ENCODE measurements at regions not wholly inside any gene's neighbourhood (a gene's known extent, or its start where the extent isn't known, plus 50 kb on each side); places are given as distances from the start of the nearest gene placed in this dataset.

- H3K9me3 ChIP-seq (ENCODE audit: control insufficient read depth in 1 of 2, insufficient read depth in 1 of 2, low read depth in 1 of 2, low read length in 2 of 2): peaks cover 0 to 5% of the 10 kb centered on the region in 2 experiments; a peak in 1 of 4 replicates
- no peaks in the 10 kb centered on the region for H3K4me1 ChIP-seq (ENCODE audit: control insufficient read depth in 1 of 2, insufficient read depth in 2 of 2, low read length in 2 of 2)
- no peaks in the 10 kb centered on the region for H3K27me3 ChIP-seq (ENCODE audit: insufficient read depth, low read length)
- H3K4me3 ChIP-seq (replicated peaks in 1 of 2; ENCODE audit: low read depth in 1 of 2, low read length in 2 of 2): no peak overlapping the region
- no peak for TF ChIP-seq CBX3 (IDR thresholded peaks at IDR 0.05; ENCODE audit: low read depth)
- no peak for TF ChIP-seq POLR2A (IDR thresholded peaks at IDR 0.05; ENCODE audit: borderline replicate concordance, extremely low read depth, insufficient read depth, insufficient read length)
- TF ChIP-seq SIN3A (IDR thresholded peaks at IDR 0.05; ENCODE audit: low read depth): no peak
- no peak for TF ChIP-seq ZNF274 (IDR thresholded peaks at IDR 0.05; ENCODE audit: low read depth, low read length)
- no peak for TF ChIP-seq SP1 (IDR thresholded peaks at IDR 0.05; ENCODE audit: low read depth)
- TF ChIP-seq SRF (IDR thresholded peaks at IDR 0.05; ENCODE audit: low read depth): no peak
- no peak for TF ChIP-seq ZFX (IDR thresholded peaks at IDR 0.05)
- no peak for TF ChIP-seq ATF3 (IDR thresholded peaks at IDR 0.05)
- no peak for TF ChIP-seq EGR1 (IDR thresholded peaks at IDR 0.05; ENCODE audit: low read depth)
- no peak for TF ChIP-seq POLR2AphosphoS5 (IDR thresholded peaks at IDR 0.05; ENCODE audit: low read depth, low read length)
- TF ChIP-seq TCF7L2 (IDR thresholded peaks at IDR 0.05; ENCODE audit: borderline replicate concordance, extremely low read depth, insufficient read depth, insufficient read length): no peak
- no peak for TF ChIP-seq YY1 (IDR thresholded peaks at IDR 0.05; ENCODE audit: extremely low read depth, insufficient replicate concordance, low read depth, low read length)
- no peak for TF ChIP-seq ELF1 (IDR thresholded peaks at IDR 0.05; ENCODE audit: borderline replicate concordance, low read depth)
- TF ChIP-seq JUND (IDR thresholded peaks at IDR 0.05): no peak
- TF ChIP-seq CTCF (IDR thresholded peaks at IDR 0.05 in 2 of 3, conservative IDR thresholded peaks at IDR 0.05 in 1 of 3; ENCODE audit: borderline replicate concordance in 1 of 3, insufficient read depth in 1 of 3, low read depth in 2 of 3, low read length in 2 of 3): no peak
- no peak for TF ChIP-seq EZH2 (IDR thresholded peaks at IDR 0.05)
- no peak for TF ChIP-seq CEBPB (IDR thresholded peaks at IDR 0.05; ENCODE audit: low read depth)
- POLR2A ChIA-PET: no interaction called here
- RAD21 ChIA-PET (ENCODE audit: low non-redundant PET in 1 of 2, low total read pairs in 2 of 2, uncharacterized antibody in 2 of 2, unreplicated experiment in 2 of 2): no interaction called here
- no peak overlapping the region for H3K4me2 ChIP-seq (ENCODE audit: low read length)
- no peaks in the 10 kb centered on the region for H3K36me3 ChIP-seq (ENCODE audit: control insufficient read depth in 1 of 2, insufficient read depth in 2 of 2, low read length in 2 of 2)
- H3K9me2 ChIP-seq (ENCODE audit: insufficient read depth): no peaks in the 10 kb centered on the region
- no peaks in the 10 kb centered on the region for H3K79me2 ChIP-seq (ENCODE audit: insufficient read depth, low read length)
- ATAC-seq (no peak), DNase-seq (ENCODE audit: low read depth, low spot score) (no peak)
- no peaks in the 10 kb centered on the region for H4K20me1 ChIP-seq (ENCODE audit: insufficient read depth)
- intact Hi-C loops (cut with micrococcal nuclease): no loop called here
- no peak overlapping the region for H2AFZ ChIP-seq (ENCODE audit: low read depth, low read length, poor library complexity, severe bottlenecking)
- CTCF ChIA-PET: no interaction called here
- H3K9ac ChIP-seq (ENCODE audit: low read length): no peak overlapping the region
- H3K27ac ChIP-seq (ENCODE audit: low read depth, low read length): no peak overlapping the region
- BruUV-seq (replicated peaks): no TSS peak
Measured at GRCh38 chr2:49224426-49225010, 70.2 kb upstream of the FSHR start.
